SU-DHL-6 (cell line): ENCODE measurements at regions not wholly inside any gene's neighbourhood (a gene's known extent, or its start where the extent isn't known, plus 50 kb on each side); places are given as distances from the start of the nearest gene placed in this dataset.

ENCODE experiments used
- CTCF ChIP-seq: fragments of 200-600 bp; sonication (generic); IDR thresholded peaks from one replicate; pipeline ENCODE4 v1.5.1; 2017; ENCODE audit warnings: antibody characterized with exemption, mild to moderate bottlenecking, low read length, moderate library complexity; ENCODE audit not compliant: insufficient read depth, poor library complexity, severe bottlenecking
- EZH2phosphoT487 ChIP-seq: fragments of 200-600 bp; sonication (generic), shearing (Covaris generic); conservative IDR thresholded peaks from 2 replicates; pipeline ENCODE4 v1.6.1; 2018; ENCODE audit warnings: mild to moderate bottlenecking, antibody characterized with exemption, low read length, moderate library complexity, mixed read lengths

GRCh38 chr18:26710470-26711096 is 154.9 kb downstream of the AQP4 start:
- TF ChIP-seq EZH2phosphoT487: no peak
- no peak for TF ChIP-seq CTCF
